ENCODE measurements at regions not wholly inside any gene's neighbourhood (a gene's known extent, or its start where the extent isn't known, plus 50 kb on each side); places are given as distances from the start of the nearest gene placed in this dataset.

- Histone ChIP-seq H3K79me1 (ENCODE audit: insufficient read depth, low read depth, low read length, poor library complexity, severe bottlenecking) (no peaks in the 10 kb centered on the region), H2AFZ (ENCODE audit: low read length) (no peak overlapping the region), H2BK5ac (ENCODE audit: insufficient read length, low read length) (no peak overlapping the region), H4K91ac (ENCODE audit: insufficient read length, low read depth, low read length) (no peak overlapping the region), H3K18ac (ENCODE audit: insufficient read length, low read depth, low read length) (no peak overlapping the region), H3K23ac (ENCODE audit: insufficient read length, low read depth, low read length) (no peak overlapping the region), H4K8ac (replicated peaks; ENCODE audit: insufficient read length, low read depth, low read length) (no peak overlapping the region), H2BK15ac (ENCODE audit: low read depth, low read length) (no peak overlapping the region), H3K4me1 (ENCODE audit: insufficient read depth, low read length) (no peaks in the 10 kb centered on the region; the same call in 1 of the 2 replicates), H2AK5ac (ENCODE audit: insufficient read length, low read length) (no peak overlapping the region), H3K56ac (ENCODE audit: insufficient read length, low read depth, low read length) (no peak overlapping the region), H3K4ac (ENCODE audit: low read depth, low read length) (no peak overlapping the region), H3K14ac (ENCODE audit: insufficient read depth, low read length) (no peak overlapping the region), H2BK120ac (ENCODE audit: low read depth, low read length, poor library complexity, severe bottlenecking) (no peak overlapping the region), H3K79me2 (ENCODE audit: insufficient read depth, low read length) (no peaks in the 10 kb centered on the region), H4K20me1 (ENCODE audit: control insufficient read depth, insufficient read depth, insufficient read length) (no peaks in the 10 kb centered on the region), H2BK12ac (ENCODE audit: insufficient read length, low read depth, low read length) (no peak overlapping the region), H3K23me2 (ENCODE audit: insufficient read length, low read depth, low read length, poor library complexity, severe bottlenecking) (no peaks in the 10 kb centered on the region), H3K27me3 (ENCODE audit: insufficient read depth, low read length) (no peaks in the 10 kb centered on the region), H3K9ac (ENCODE audit: extremely low read depth, insufficient read length, low read length) (no peak overlapping the region), H3K9me3 (ENCODE audit: control insufficient read depth, low read depth, low read length) (no peaks in the 10 kb centered on the region), H4K5ac (ENCODE audit: insufficient read length, low read depth, low read length) (no peak overlapping the region), H3K4me2 (ENCODE audit: insufficient read depth, insufficient read length, low read length) (no peak overlapping the region), H3K27ac (ENCODE audit: insufficient read length, low read depth, low read length) (no peak overlapping the region), H2BK20ac (ENCODE audit: low read depth, low read length, poor library complexity, severe bottlenecking) (no peak overlapping the region), H3T11ph (ENCODE audit: low read length) (no peak overlapping the region)
- no peak for DNase-seq
- Mint-ChIP-seq H3K9me3 (peaks cover 17% of the 10 kb centered on the region in 2 experiments), H3K27ac (no peak overlapping the region), H3K36me3 (ENCODE audit: insufficient read depth in 1 of 3, low read depth in 3 of 3) (peaks cover 0 to 9% (median 0%) of the 10 kb centered on the region in 3 experiments; a peak in 3 of 7 replicates), H3K27me3 (ENCODE audit: low read depth) (no peaks in the 10 kb centered on the region), H3K4me1 (peaks cover 0 to 3% of the 10 kb centered on the region in 2 experiments; a peak in 1 of 4 replicates), H3K4me3 (no peak overlapping the region)
- WGBS (ENCODE audit: extremely low coverage, insufficient read length, low lambda C conversion rate): no CpG with 5 or more reads among the region's 3 CpGs
- TF ChIP-seq CTCF (conservative IDR thresholded peaks at IDR 0.05): no peak
Observed at GRCh38 chr4:63106600-63106999, 1302.7 kb downstream of the TECRL start.

All from H9 (cell line).